Activated T-cell treated with anti-CD3 and anti-CD28 coated beads, Interleukin-2, amount 50 U/mL, for 4 hours (primary cell): ENCODE measurements at regions not wholly inside any gene's neighbourhood (a gene's known extent, or its start where the extent isn't known, plus 50 kb on each side); places are given as distances from the start of the nearest gene placed in this dataset.

Source experiments
- ATAC-seq, 2 donors: fragments of 200-7000 bp; cut with Tn5 transposase; one replicate each; pipeline ENCODE4 v1.10.0; 2021
- DNase-seq: peaks from one replicate; pipeline ENCODE4 v3.0.0-alpha.2; 2020
- H3K27me3 Mint-ChIP-seq: one replicate; pipeline ENCODE4 v1.8.0; 2021; ENCODE audit warnings: low read depth, mixed read lengths
- H3K36me3 Mint-ChIP-seq: one replicate; pipeline ENCODE4 v1.8.0; 2022; ENCODE audit warnings: mixed read lengths; ENCODE audit not compliant: insufficient read depth
- H3K4me1 Mint-ChIP-seq: one replicate; pipeline ENCODE4 v1.8.0; 2021; ENCODE audit warnings: low read depth, mixed read lengths
- H3K4me3 Mint-ChIP-seq: one replicate; pipeline ENCODE4 v1.8.0; 2021; ENCODE audit warnings: mild to moderate bottlenecking, moderate library complexity, mixed read lengths
- H3K9me3 Mint-ChIP-seq: one replicate; pipeline ENCODE4 v1.8.0; 2021; ENCODE audit warnings: mixed read lengths

DNA sequence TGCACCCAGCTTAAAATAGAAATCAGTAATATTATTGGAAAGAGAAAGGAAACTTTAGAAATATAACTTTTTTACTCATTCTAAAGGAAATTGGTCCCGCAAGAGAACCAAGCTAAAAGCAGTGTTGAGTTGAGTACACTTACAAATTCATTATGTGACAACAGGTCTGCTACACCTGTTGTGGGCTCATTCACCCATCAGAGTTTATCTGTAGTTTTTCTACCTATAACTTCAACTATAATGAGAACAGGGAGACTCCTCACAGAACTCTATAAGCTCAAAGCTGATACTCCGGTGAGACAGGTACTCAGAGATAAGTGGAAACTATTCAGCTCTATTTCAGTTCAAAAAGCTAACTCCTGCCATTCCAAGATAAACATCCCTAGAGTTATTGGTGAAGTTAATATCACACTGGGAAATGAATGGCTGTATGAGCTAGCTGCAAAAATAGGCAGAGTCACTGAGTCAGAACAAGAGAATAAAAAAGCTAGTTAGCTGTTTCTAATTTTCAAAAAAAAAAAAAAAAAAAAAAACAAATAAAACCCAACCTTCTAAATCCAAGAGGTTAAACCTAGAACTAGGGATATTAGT is 121.3 kb downstream of the PPP1R3A start:
- no peaks in the 10 kb centered on the region for H3K36me3 Mint-ChIP-seq
- DNase-seq = no peak
- ATAC-seq = no peak
- no peaks in the 10 kb centered on the region for H3K4me1 Mint-ChIP-seq
- no peak overlapping the region for H3K4me3 Mint-ChIP-seq
- peaks cover 5% of the 10 kb centered on the region for H3K9me3 Mint-ChIP-seq
- no peaks in the 10 kb centered on the region for H3K27me3 Mint-ChIP-seq

GRCh38 chr7:113796557-113796956 is 122.3 kb downstream of the PPP1R3A start:
- no peak for ATAC-seq
- no peak overlapping the region for H3K4me3 Mint-ChIP-seq

GRCh38 chr7:113794573-113794972 is 124.2 kb downstream of the PPP1R3A start:
- ATAC-seq (no peak), DNase-seq (no peak)
- no peaks in the 10 kb centered on the region for H3K36me3 Mint-ChIP-seq
- no peaks in the 10 kb centered on the region for H3K4me1 Mint-ChIP-seq
- peaks cover 5% of the 10 kb centered on the region for H3K9me3 Mint-ChIP-seq
- H3K4me3 Mint-ChIP-seq = no peak overlapping the region
- H3K27me3 Mint-ChIP-seq = no peaks in the 10 kb centered on the region

More at GRCh38 chr7:113796557-113796956, 122.3 kb downstream of the PPP1R3A start:
- Mint-ChIP-seq H3K27me3 (no peaks in the 10 kb centered on the region), H3K36me3 (no peaks in the 10 kb centered on the region), H3K4me1 (no peaks in the 10 kb centered on the region), H3K9me3 (peaks cover 5% of the 10 kb centered on the region)
- no peak for DNase-seq

DNA sequence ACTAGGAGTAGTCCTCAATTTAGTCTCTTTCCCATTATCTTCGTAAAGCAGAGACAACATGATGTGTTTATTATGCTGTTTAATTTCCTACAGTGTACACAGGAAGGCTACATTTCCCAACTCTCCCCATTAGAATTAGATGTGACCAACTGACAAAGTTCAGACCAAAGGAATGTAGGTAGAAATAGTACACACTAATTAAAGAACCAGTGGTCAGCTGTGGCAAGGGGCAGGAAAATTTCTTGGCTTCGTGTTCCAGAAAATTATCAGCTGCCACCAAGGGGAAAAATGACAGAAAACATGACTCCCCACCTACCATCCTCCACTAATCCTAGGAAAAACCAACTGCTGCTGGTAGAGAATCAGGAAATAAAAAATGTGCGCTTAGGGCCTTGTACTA is 125.6 kb downstream of the PPP1R3A start:
- DNase-seq (no peak), ATAC-seq (no peak)
- Mint-ChIP-seq H3K4me1 (no peaks in the 10 kb centered on the region), H3K27me3 (no peaks in the 10 kb centered on the region), H3K4me3 (no peak overlapping the region), H3K9me3 (peaks cover 5% of the 10 kb centered on the region), H3K36me3 (no peaks in the 10 kb centered on the region)

- Mint-ChIP-seq H3K9me3 (peaks cover 5% of the 10 kb centered on the region), H3K4me1 (no peaks in the 10 kb centered on the region), H3K4me3 (no peak overlapping the region), H3K27me3 (no peaks in the 10 kb centered on the region), H3K36me3 (no peaks in the 10 kb centered on the region)
- no peak for ATAC-seq
- no peak for DNase-seq
Measured at GRCh38 chr7:113790025-113790424, 128.8 kb downstream of the PPP1R3A start.

- Mint-ChIP-seq H3K4me1 (no peaks in the 10 kb centered on the region), H3K36me3 (no peaks in the 10 kb centered on the region), H3K27me3 (no peaks in the 10 kb centered on the region), H3K9me3 (no peaks in the 10 kb centered on the region), H3K4me3 (no peak overlapping the region)
- DNase-seq = no peak
- ATAC-seq = no peak
Measured at GRCh38 chr7:113787106-113787505, 131.7 kb downstream of the PPP1R3A start.

GRCh38 chr7:113784956-113785355 is 133.9 kb downstream of the PPP1R3A start:
- H3K4me3 Mint-ChIP-seq = no peak overlapping the region
- no peaks in the 10 kb centered on the region for H3K4me1 Mint-ChIP-seq
- ATAC-seq (no peak), DNase-seq (no peak)
- no peaks in the 10 kb centered on the region for H3K9me3 Mint-ChIP-seq
- no peaks in the 10 kb centered on the region for H3K36me3 Mint-ChIP-seq
- H3K27me3 Mint-ChIP-seq = no peaks in the 10 kb centered on the region

DNA sequence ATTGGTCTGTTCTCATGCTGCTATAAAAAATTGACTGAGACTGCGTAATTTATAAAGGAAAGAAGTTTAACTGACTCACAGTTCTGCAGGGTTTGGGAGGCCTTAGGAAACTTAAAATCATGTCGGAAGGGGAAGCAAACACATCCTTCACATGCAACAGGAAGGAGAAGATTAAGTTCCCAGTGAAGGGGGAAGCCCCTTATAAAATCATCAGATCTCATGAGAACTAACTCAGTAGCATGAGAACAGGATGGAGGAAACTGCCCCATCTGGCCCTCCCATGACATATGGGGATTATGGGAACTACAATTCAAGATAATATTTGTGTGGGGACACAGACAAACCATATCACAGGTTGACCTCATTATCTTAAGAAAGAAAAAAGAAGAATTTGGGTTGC is 134.5 kb downstream of the PPP1R3A start:
- DNase-seq = no peak
- no peaks in the 10 kb centered on the region for H3K4me1 Mint-ChIP-seq
- H3K27me3 Mint-ChIP-seq = no peaks in the 10 kb centered on the region
- no peaks in the 10 kb centered on the region for H3K9me3 Mint-ChIP-seq
- no peaks in the 10 kb centered on the region for H3K36me3 Mint-ChIP-seq
- ATAC-seq = no peak
- no peak overlapping the region for H3K4me3 Mint-ChIP-seq

DNA sequence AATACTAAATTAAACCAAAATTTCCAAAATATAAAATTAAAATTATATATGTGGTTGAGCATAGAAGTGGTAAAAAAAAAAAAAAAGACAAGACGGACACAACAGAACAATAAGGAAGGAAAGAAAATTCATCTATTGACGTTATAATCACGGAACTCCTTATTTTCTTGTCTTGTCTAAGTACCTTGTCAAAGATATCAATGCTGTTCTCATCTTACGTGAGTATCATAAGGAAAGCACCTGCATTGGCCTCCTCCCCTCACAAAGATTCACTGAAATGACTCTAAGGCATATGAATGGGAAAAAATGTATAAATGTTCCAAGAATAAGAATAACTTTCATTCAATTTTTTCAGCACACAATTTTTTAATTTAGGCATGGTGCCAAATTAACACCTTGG is 135.4 kb downstream of the PPP1R3A start:
- ATAC-seq (no peak), DNase-seq (no peak)
- Mint-ChIP-seq H3K36me3 (no peaks in the 10 kb centered on the region), H3K4me3 (no peak overlapping the region), H3K9me3 (no peaks in the 10 kb centered on the region), H3K4me1 (no peaks in the 10 kb centered on the region), H3K27me3 (no peaks in the 10 kb centered on the region)

DNA sequence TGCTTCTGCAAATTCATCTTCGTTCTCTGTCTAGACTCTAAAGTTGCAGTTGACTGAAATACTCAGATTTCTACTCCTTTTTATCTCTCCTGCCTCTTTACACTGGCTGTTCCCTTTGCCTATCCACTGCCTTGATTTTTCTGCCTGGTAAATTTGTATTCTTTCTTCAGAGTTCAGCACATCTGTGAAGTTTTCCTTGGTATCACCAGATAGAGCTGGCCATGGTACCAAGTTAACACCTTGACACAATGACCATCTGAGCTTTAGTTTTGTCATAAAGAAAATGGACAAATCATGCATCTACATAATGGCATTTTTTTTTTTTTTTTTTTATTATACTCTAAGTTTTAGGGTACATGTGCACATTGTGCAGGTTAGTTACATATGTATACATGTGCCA is 143.0 kb downstream of the PPP1R3A start:
- Mint-ChIP-seq H3K27me3 (no peaks in the 10 kb centered on the region), H3K4me1 (no peaks in the 10 kb centered on the region), H3K36me3 (no peaks in the 10 kb centered on the region), H3K4me3 (no peak overlapping the region), H3K9me3 (no peaks in the 10 kb centered on the region)
- ATAC-seq = no peak
- no peak for DNase-seq

- Mint-ChIP-seq H3K27me3 (no peaks in the 10 kb centered on the region), H3K9me3 (no peaks in the 10 kb centered on the region), H3K36me3 (no peaks in the 10 kb centered on the region), H3K4me1 (no peaks in the 10 kb centered on the region), H3K4me3 (no peak overlapping the region)
- DNase-seq = no peak
- no peak for ATAC-seq
Measured at GRCh38 chr7:113775401-113775800, 143.4 kb downstream of the PPP1R3A start.

DNA sequence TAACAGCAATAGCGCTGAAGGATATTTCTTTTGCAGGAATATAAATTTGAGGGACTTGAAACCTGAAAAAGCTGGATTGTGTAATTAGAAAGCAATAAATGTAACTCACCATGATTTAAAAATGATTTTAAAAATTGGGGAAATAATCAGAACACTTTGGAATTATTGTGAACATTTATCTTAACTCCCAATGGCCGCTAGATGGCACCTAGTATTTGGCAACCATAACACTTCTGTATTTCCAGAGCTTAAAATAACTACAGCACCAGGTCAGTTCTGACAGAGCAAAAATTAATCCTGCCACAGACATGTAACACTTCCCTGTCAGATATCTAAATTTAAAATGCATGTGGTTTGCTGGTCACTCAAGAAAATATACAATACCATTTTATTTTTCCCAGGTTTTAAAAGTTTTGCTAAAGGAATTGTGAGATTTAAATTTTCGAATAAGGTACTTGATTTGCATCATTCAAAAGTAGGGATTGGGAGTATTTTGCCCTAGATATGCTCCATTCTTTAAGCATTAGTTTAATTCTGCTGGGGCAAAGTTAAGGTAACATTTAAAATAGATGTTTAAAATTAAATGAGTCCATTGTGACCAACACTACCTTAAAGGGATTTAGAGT is 144.5 kb downstream of the PPP1R3A start:
- no peaks in the 10 kb centered on the region for H3K36me3 Mint-ChIP-seq
- no peaks in the 10 kb centered on the region for H3K4me1 Mint-ChIP-seq
- H3K27me3 Mint-ChIP-seq = no peaks in the 10 kb centered on the region
- no peak for ATAC-seq
- no peak overlapping the region for H3K4me3 Mint-ChIP-seq
- no peaks in the 10 kb centered on the region for H3K9me3 Mint-ChIP-seq
- DNase-seq = no peak

GRCh38 chr7:113770146-113770738 is 148.6 kb downstream of the PPP1R3A start:
- no peaks in the 10 kb centered on the region for H3K36me3 Mint-ChIP-seq

GRCh38 chr7:113768387-113768786 is 150.4 kb downstream of the PPP1R3A start:
- H3K4me1 Mint-ChIP-seq = no peaks in the 10 kb centered on the region
- H3K27me3 Mint-ChIP-seq = no peaks in the 10 kb centered on the region
- H3K9me3 Mint-ChIP-seq = no peaks in the 10 kb centered on the region
- no peak overlapping the region for H3K4me3 Mint-ChIP-seq
- no peak for ATAC-seq
- H3K36me3 Mint-ChIP-seq = no peaks in the 10 kb centered on the region
- no peak for DNase-seq

More at GRCh38 chr7:113770146-113770738, 148.6 kb downstream of the PPP1R3A start:
- ATAC-seq = no peak
- Mint-ChIP-seq H3K27me3 (no peaks in the 10 kb centered on the region), H3K4me1 (no peaks in the 10 kb centered on the region), H3K9me3 (no peaks in the 10 kb centered on the region), H3K4me3 (no peak overlapping the region)
- no peak for DNase-seq

DNA sequence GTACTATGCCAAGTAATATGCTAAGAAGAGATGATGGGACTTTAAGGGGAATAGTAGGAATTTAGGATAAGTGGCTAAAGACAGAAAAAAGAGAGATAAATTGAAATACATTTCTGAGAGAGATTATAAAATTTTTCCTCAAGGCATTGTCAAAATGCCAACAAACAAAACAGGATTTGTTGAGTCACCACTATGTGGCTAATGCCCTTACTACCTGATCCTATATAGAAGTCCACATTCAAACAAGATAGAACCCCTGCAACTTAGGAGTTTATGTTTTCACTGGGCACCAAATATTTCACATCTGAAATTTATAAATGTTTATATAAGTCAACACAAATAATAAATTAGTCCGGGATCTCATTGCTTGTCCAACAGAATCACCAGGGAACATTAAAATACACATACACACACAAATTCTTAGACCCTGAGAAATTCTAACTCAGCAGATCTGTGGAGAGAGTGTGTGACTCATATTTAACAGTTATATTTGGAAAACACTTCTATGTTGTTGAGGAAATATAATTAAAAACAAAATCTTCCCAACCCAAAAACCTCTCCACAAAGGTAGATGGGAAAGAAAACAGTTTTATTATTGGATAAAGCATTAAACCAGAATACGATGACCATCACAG is 154.3 kb downstream of the PPP1R3A start:
- H3K36me3 Mint-ChIP-seq = no peaks in the 10 kb centered on the region
- no peaks in the 10 kb centered on the region for H3K27me3 Mint-ChIP-seq
- H3K4me3 Mint-ChIP-seq = no peak overlapping the region
- H3K4me1 Mint-ChIP-seq = no peaks in the 10 kb centered on the region
- H3K9me3 Mint-ChIP-seq = no peaks in the 10 kb centered on the region
- DNase-seq (no peak), ATAC-seq (no peak)
